H9 (cell line): ENCODE measurements at regions not wholly inside any gene's neighbourhood (a gene's known extent, or its start where the extent isn't known, plus 50 kb on each side); places are given as distances from the start of the nearest gene placed in this dataset.

Source experiments
- DNase-seq: peaks from one replicate; pipeline ENCODE4 v3.0.0-alpha.2; 2017
- H2AFZ ChIP-seq: one replicate; pipeline ENCODE4 v1.6.1; 2013; ENCODE audit warnings: mild to moderate bottlenecking, low read length, control low read depth, moderate library complexity
- H2AK5ac ChIP-seq: 2 replicates; pipeline ENCODE4 v1.6.1; 2013; ENCODE audit warnings: low read length, control low read depth, mixed read lengths; ENCODE audit not compliant: insufficient read length
- H2BK120ac ChIP-seq: one replicate; pipeline ENCODE4 v1.6.1; 2013; ENCODE audit warnings: low read depth, mild to moderate bottlenecking, low read length, control low read depth, inconsistent platforms; ENCODE audit not compliant: poor library complexity, severe bottlenecking
- H2BK12ac ChIP-seq: 2 replicates; pipeline ENCODE4 v1.6.1; 2013; ENCODE audit warnings: low read length, control low read depth, mixed read lengths, low read depth; ENCODE audit not compliant: insufficient read length
- H2BK15ac ChIP-seq: 2 replicates; pipeline ENCODE4 v1.6.1; 2013; ENCODE audit warnings: low read depth, low read length, control low read depth
- H2BK20ac ChIP-seq: one replicate; pipeline ENCODE4 v1.6.1; 2013; ENCODE audit warnings: low read depth, mild to moderate bottlenecking, low read length, control low read depth, inconsistent platforms; ENCODE audit not compliant: poor library complexity, severe bottlenecking
- H2BK5ac ChIP-seq: 2 replicates; pipeline ENCODE4 v1.6.1; 2013; ENCODE audit warnings: low read length, control low read depth, mixed read lengths; ENCODE audit not compliant: insufficient read length
- H3K14ac ChIP-seq: 2 replicates; pipeline ENCODE4 v1.6.1; 2013; ENCODE audit warnings: low read length, control low read depth; ENCODE audit not compliant: insufficient read depth
- H3K18ac ChIP-seq: 2 replicates; pipeline ENCODE4 v1.6.1; 2013; ENCODE audit warnings: low read depth, mild to moderate bottlenecking, mixed read lengths, low read length, control low read depth; ENCODE audit not compliant: insufficient read length
- H3K23ac ChIP-seq: 2 replicates; pipeline ENCODE4 v1.6.1; 2013; ENCODE audit warnings: low read length, control low read depth, mixed read lengths, low read depth; ENCODE audit not compliant: insufficient read length
- H3K23me2 ChIP-seq: 2 replicates; pipeline ENCODE4 v1.6.1; 2013; ENCODE audit warnings: low read depth, mild to moderate bottlenecking, mixed read lengths, low read length, control low read depth; ENCODE audit not compliant: insufficient read length, poor library complexity, severe bottlenecking
- H3K27ac ChIP-seq: 2 replicates; pipeline ENCODE4 v1.5.1; 2013; ENCODE audit warnings: low read length, control low read depth, mixed read lengths, low read depth; ENCODE audit not compliant: insufficient read length
- H3K27me3 ChIP-seq: 2 replicates; pipeline ENCODE4 v1.6.1; 2013; ENCODE audit warnings: low read length, control low read depth, inconsistent platforms; ENCODE audit not compliant: insufficient read depth
- H3K4ac ChIP-seq: 2 replicates; pipeline ENCODE4 v1.6.1; 2013; ENCODE audit warnings: low read depth, mild to moderate bottlenecking, control low read depth, inconsistent platforms, low read length, moderate library complexity
- H3K4me1 ChIP-seq: 2 replicates; pipeline ENCODE4 v1.6.1; 2013; ENCODE audit warnings: low read length, control low read depth, inconsistent platforms; ENCODE audit not compliant: insufficient read depth
- H3K4me2 ChIP-seq: 2 replicates; pipeline ENCODE4 v1.6.1; 2013; ENCODE audit warnings: low read length, control low read depth, mixed read lengths; ENCODE audit not compliant: insufficient read length, insufficient read depth
- H3K56ac ChIP-seq: 2 replicates; pipeline ENCODE4 v1.6.1; 2013; ENCODE audit warnings: low read depth, mild to moderate bottlenecking, mixed read lengths, low read length, control low read depth; ENCODE audit not compliant: insufficient read length
- H3K79me1 ChIP-seq: 2 replicates; pipeline ENCODE4 v1.6.1; 2013; ENCODE audit warnings: low read depth, mild to moderate bottlenecking, moderate library complexity, low read length, control low read depth, inconsistent platforms; ENCODE audit not compliant: insufficient read depth, poor library complexity, severe bottlenecking
- H3K79me2 ChIP-seq: 2 replicates; pipeline ENCODE4 v1.6.1; 2013; ENCODE audit warnings: low read length, control low read depth, inconsistent platforms; ENCODE audit not compliant: insufficient read depth
- H3K9ac ChIP-seq: 2 replicates; pipeline ENCODE4 v1.6.1; 2013; ENCODE audit warnings: low read length, control low read depth, mixed read lengths; ENCODE audit not compliant: insufficient read length; ENCODE audit errors: extremely low read depth
- H3K9me3 ChIP-seq: one replicate; pipeline ENCODE4 v1.6.1; 2013; ENCODE audit warnings: low read depth, low read length, inconsistent platforms; ENCODE audit not compliant: control insufficient read depth
- H3T11ph ChIP-seq: one replicate; pipeline ENCODE4 v1.6.1; 2013; ENCODE audit warnings: mild to moderate bottlenecking, low read length, control low read depth, inconsistent platforms
- H4K20me1 ChIP-seq: one replicate; pipeline ENCODE4 v1.6.1; 2013; ENCODE audit not compliant: control insufficient read depth, insufficient read length, insufficient read depth
- H4K5ac ChIP-seq: 2 replicates; pipeline ENCODE4 v1.6.1; 2013; ENCODE audit warnings: low read depth, mild to moderate bottlenecking, mixed read lengths, low read length, control low read depth; ENCODE audit not compliant: insufficient read length
- H4K8ac ChIP-seq: replicated peaks from 2 replicates; pipeline ENCODE4 v1.6.1; 2013; ENCODE audit warnings: low read length, control low read depth, mixed read lengths, low read depth; ENCODE audit not compliant: insufficient read length
- H4K91ac ChIP-seq: 2 replicates; pipeline ENCODE4 v1.6.1; 2013; ENCODE audit warnings: low read depth, mild to moderate bottlenecking, moderate library complexity, mixed read lengths, low read length, control low read depth; ENCODE audit not compliant: insufficient read length
- H3K27ac Mint-ChIP-seq, 3 experiments: 2 replicates in 2 of 3; 3 replicates in 1 of 3; pipeline ENCODE4 v1.8.0; 2020 to 2021; ENCODE audit warnings: mixed read lengths in 3 of 3, mild to moderate bottlenecking in 1 of 3, moderate library complexity in 1 of 3
- H3K27me3 Mint-ChIP-seq: 2 replicates; pipeline ENCODE4 v1.8.0; 2021; ENCODE audit warnings: low read depth, mild to moderate bottlenecking, moderate library complexity, mixed read lengths
- H3K36me3 Mint-ChIP-seq, 3 experiments: 2 replicates in 2 of 3; 3 replicates in 1 of 3; pipeline ENCODE4 v1.8.0; 2020 to 2021; ENCODE audit warnings: low read depth in 3 of 3, mixed read lengths in 3 of 3; ENCODE audit not compliant: insufficient read depth in 1 of 3
- H3K4me1 Mint-ChIP-seq, 2 experiments: 2 replicates each; pipeline ENCODE4 v1.8.0; 2020; ENCODE audit warnings: mixed read lengths in 2 of 2
- H3K4me3 Mint-ChIP-seq, 2 experiments: 2 replicates in 1 of 2; 3 replicates in 1 of 2; pipeline ENCODE4 v1.8.0; 2020 to 2021; ENCODE audit warnings: mild to moderate bottlenecking in 2 of 2, mixed read lengths in 2 of 2, moderate library complexity in 1 of 2
- H3K9me3 Mint-ChIP-seq, 2 experiments: 2 replicates in 1 of 2; 3 replicates in 1 of 2; pipeline ENCODE4 v1.8.0; 2020; ENCODE audit warnings: mild to moderate bottlenecking in 2 of 2, mixed read lengths in 2 of 2, moderate library complexity in 1 of 2
- WGBS: extraction: QIAGEN DNeasy Blood & Tissue Kit; methylation state at CpG from one replicate; pipeline ENCODE4 v1.1.7; 2013; ENCODE audit warnings: missing lambda C conversion rate, low lambda C conversion rate, mixed read lengths; ENCODE audit not compliant: insufficient read length; ENCODE audit errors: extremely low coverage; 5-methylcytosine and 5-hydroxymethylcytosine counted together
- TF ChIP-seq, protein P1 (sequence below): fragments of 200-600 bp; sonication (generic); conservative IDR thresholded peaks from 3 replicates; pipeline ENCODE4 v1.8.0; 2021; ENCODE audit warnings: antibody characterized with exemption, mild to moderate bottlenecking

- H3K27ac Mint-ChIP-seq: no peak overlapping the region
- TF ChIP-seq, protein P1, sequence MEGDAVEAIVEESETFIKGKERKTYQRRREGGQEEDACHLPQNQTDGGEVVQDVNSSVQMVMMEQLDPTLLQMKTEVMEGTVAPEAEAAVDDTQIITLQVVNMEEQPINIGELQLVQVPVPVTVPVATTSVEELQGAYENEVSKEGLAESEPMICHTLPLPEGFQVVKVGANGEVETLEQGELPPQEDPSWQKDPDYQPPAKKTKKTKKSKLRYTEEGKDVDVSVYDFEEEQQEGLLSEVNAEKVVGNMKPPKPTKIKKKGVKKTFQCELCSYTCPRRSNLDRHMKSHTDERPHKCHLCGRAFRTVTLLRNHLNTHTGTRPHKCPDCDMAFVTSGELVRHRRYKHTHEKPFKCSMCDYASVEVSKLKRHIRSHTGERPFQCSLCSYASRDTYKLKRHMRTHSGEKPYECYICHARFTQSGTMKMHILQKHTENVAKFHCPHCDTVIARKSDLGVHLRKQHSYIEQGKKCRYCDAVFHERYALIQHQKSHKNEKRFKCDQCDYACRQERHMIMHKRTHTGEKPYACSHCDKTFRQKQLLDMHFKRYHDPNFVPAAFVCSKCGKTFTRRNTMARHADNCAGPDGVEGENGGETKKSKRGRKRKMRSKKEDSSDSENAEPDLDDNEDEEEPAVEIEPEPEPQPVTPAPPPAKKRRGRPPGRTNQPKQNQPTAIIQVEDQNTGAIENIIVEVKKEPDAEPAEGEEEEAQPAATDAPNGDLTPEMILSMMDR: no peak
- H3K27me3 Mint-ChIP-seq: no peaks in the 10 kb centered on the region
Observed at GRCh38 chr6:140353536-140353935, 979.1 kb upstream of the CITED2 start.

More at GRCh38 chr6:140353536-140353935, 979.1 kb upstream of the CITED2 start:
- Histone ChIP-seq H4K91ac (no peak overlapping the region), H3K23ac (no peak overlapping the region), H3K9ac (no peak overlapping the region), H3K79me1 (no peaks in the 10 kb centered on the region), H4K5ac (no peak overlapping the region), H4K8ac (no peak overlapping the region), H3K56ac (no peak overlapping the region), H3K4me1 (no peaks in the 10 kb centered on the region), H3K9me3 (no peaks in the 10 kb centered on the region), H3T11ph (no peak overlapping the region), H3K23me2 (no peaks in the 10 kb centered on the region), H4K20me1 (no peaks in the 10 kb centered on the region), H2BK20ac (no peak overlapping the region), H3K14ac (no peak overlapping the region), H2BK120ac (no peak overlapping the region), H2AK5ac (no peak overlapping the region), H3K79me2 (no peaks in the 10 kb centered on the region), H3K27ac (no peak overlapping the region), H2AFZ (no peak overlapping the region), H3K4me2 (no peak overlapping the region), H2BK15ac (no peak overlapping the region), H2BK12ac (no peak overlapping the region), H3K4ac (no peak overlapping the region), H3K18ac (no peak overlapping the region), H2BK5ac (no peak overlapping the region), H3K27me3 (no peaks in the 10 kb centered on the region; the same call in 1 of the 2 replicates)
- Mint-ChIP-seq H3K4me1 (peaks cover 10% of the 10 kb centered on the region in 2 experiments), H3K36me3 (no peaks in the 10 kb centered on the region), H3K4me3 (no peak overlapping the region), H3K9me3 (peaks cover 0 to 2% of the 10 kb centered on the region in 2 experiments; a peak in 1 of 5 replicates)
- DNase-seq: no peak
- WGBS: no CpG with 5 or more reads among the region's 1 CpG
